ENCODE measurements at regions not wholly inside any gene's neighbourhood (a gene's known extent, or its start where the extent isn't known, plus 50 kb on each side); places are given as distances from the start of the nearest gene placed in this dataset.
"Not testable (repeated sequence)": the region's sequence is repeated elsewhere in the genome, so short reads cannot be mapped to it uniquely, and the experiment has no call there.

DNA sequence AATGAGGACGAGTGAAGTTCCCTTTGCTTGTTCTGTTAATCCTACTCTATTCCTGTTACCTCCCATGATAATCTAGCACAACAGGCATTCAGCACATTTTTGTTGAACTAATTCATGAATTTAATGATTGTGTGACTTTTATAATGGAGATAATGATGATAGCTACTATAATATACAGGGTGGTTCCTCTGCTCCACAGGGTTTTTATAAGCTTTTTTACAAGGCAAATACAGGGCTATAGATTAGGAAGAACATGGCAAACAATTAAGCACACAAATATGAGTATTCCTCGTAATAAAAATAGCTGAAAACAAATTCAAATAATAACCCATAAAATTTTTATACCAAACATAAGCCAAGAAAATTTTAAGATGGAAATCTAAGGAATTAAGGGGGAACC, 145.6 kb upstream of the TMTC1 start:
- DNase-seq, result no peak

- DNase-seq, result peak; percentile 0
Measured at GRCh38 chr12:29921307-29921706, 137.6 kb upstream of the TMTC1 start.

- no peak for DNase-seq
Measured at GRCh38 chr12:29908157-29908556, 124.4 kb upstream of the TMTC1 start.

DNA sequence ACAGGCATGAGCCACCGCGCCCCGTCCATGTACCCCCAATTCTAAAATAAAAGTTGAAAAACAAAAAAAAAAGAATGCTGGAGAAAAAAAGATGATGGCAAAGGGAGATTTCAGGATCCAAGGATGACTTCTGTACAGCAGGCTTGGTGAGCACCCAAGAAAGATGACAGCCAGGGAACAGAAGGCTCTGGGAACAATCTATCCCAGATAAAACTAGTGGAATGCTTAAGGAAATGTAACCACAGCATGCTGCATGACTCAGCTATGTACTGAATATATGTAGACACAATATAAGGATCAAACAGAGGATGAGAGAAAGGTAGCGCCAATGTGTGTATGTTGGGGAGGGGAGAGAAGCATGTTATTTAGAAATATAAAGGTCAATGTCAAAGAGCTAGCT, 123.7 kb upstream of the TMTC1 start:
- no peak for DNase-seq

DNA sequence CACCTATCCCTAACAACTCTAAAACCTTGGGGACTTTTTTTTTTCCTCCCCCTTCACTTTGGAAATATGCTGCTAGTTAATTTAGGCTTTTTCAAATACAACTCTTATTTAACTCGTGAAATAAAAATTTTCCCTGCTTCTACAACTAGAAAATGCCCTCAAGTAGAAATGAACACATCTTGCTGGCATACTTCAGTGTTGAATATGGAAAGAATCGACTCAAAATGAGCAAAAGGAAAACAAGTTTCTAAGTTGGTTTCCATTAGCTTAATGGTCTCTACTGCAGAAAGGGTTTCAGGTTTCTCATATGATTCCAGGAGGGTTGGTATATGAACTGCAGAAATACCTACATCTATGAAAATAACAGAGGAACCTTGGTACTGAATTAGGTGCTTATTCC, 118.3 kb upstream of the TMTC1 start:
- DNase-seq, result no peak

DNA sequence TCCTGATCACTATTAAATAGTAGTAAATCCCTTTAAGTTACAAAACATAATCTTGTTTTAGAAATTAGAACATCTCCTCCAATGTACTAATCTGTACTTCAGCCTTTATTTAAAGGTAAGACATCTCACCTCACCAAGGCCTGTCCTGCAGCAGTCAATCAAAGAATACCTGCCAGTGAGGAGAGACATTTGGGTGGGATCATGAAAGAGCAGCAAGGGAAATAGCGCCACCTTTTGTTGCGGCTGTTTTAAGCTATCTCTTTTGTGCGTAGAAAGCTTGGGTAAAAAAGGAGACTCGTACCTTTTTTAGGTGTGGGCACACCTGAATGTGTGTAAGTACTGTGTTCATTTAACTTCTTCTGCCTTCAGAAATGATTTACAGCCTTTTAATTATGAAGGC, 117.8 kb upstream of the TMTC1 start:
- no peak for DNase-seq

- no peak for DNase-seq
Measured at GRCh38 chr12:29899212-29899931, 115.6 kb upstream of the TMTC1 start.

- no peak for DNase-seq
Measured at GRCh38 chr12:29895966-29896365, 112.2 kb upstream of the TMTC1 start.

DNA sequence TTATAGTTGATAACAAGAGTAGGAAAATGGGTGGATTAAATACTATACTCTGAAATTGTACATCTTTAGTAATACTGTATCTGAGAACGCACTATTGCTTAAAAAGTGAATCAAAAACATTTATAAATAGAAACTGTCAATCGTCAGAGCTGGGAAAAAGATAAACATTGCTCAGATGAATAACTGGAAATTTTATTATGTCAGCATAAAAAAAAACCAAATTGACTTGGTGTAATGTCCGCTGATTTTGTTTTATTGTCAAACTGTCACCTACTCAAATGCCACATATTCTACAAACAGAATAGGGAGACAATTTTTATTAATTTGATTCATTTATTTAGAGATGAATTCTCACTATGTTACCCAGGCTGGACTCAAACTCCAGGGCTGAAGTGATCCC, 109.3 kb upstream of the TMTC1 start:
- no peak for DNase-seq

- no peak for DNase-seq
Measured at GRCh38 chr12:29891792-29892191, 108.0 kb upstream of the TMTC1 start.

DNA sequence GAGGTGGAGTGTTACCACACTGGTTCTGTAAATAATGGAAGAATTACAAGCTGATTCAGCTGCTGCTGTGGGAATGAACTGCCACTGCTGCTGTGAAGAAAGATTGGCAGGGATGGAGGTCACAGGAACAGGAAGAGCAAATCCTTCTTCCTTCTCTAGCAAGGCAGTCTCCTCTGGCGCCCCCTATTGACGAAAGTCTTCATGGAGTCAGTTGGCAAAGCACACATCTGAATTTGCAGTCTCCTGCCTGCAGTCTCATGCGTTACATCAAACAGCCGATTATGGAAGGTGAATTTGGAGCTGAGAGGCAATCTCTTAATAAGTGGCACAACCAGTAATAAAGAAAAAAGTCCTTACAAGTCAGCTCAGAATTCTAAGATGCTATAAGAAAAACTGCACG, 106.0 kb upstream of the TMTC1 start:
- peak; percentile 11 for DNase-seq

- DNase-seq, result no peak
Measured at GRCh38 chr12:29888777-29889176, 105.0 kb upstream of the TMTC1 start.

DNA sequence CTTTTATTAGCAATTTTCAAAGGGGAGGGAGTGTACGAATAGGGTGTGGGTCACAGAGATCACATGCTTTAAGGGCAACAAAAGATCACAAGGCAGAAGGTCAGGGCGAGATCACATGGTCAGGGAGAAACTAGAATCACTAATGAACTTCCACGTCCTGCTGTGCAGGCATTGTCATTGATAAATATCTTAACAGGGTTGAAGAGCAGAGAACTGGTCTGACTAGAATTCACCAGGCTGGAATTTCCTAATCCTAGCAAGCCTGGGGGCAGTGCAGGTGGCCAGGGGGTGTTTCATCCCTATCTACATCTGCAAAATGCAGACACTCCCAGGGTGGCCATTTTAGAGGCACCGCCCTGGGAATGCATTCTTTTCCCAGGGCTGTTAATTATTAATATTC, 101.2 kb upstream of the TMTC1 start:
- not testable (repeated sequence) for DNase-seq

- DNase-seq, result no peak
Measured at GRCh38 chr12:29883941-29884554, 100.3 kb upstream of the TMTC1 start.

DNA sequence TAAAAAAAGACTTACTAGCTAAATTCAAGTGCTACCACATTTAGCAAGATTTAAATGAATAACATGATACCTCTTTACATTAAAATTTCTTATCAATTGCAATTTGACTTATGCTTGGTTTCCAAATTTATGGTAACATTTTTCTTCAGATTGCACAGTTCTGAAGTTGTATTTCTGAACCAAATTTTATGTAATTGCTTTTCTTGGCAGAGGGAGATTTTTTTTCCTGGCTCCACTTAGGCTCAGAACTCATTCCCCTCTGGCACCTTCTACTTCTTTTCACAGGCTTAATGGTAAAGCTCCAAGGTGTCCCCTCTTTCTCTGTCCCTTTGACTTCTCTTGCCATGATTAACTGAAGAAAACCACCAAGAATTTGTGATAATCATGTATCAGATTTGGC, 99.8 kb upstream of the TMTC1 start:
- no peak for DNase-seq

- no peak for DNase-seq
Measured at GRCh38 chr12:29882846-29883245, 99.1 kb upstream of the TMTC1 start.

- no peak for DNase-seq
Measured at GRCh38 chr12:29880987-29881386, 97.2 kb upstream of the TMTC1 start.

GRCh38 chr12:29879606-29880308, 96.0 kb upstream of the TMTC1 start:
- no peak for DNase-seq

- DNase-seq, result no peak
Measured at GRCh38 chr12:29869946-29870345, 86.2 kb upstream of the TMTC1 start.

GRCh38 chr12:29867823-29868222, 84.1 kb upstream of the TMTC1 start:
- DNase-seq, result no peak

GRCh38 chr12:29863665-29864064, 79.9 kb upstream of the TMTC1 start:
- no peak for DNase-seq

DNA sequence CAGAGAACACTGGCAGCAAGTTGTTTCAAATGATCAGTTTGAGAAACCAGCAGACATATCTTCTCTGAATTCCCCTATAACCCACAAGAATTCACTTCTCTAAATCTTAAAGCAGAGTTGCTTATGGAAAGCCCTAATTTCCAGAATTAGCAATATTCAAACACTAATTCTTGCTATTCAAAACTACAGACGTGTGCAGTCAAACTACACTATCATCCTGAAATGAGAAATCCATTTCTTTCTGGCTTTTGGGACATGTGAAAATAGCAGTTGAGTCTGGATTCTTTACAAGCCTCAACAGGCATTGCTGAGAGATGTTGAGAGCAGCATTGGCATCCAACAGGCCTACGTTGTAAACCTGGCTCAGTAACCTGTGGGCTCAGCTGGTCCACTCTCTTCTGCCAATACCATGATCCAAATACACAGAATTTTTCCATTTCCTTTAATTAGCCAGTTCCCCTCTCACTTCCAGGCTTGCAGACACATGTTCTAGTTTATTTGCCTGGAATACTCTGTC, 74.6 kb upstream of the TMTC1 start:
- DNase-seq, result no peak

DNA sequence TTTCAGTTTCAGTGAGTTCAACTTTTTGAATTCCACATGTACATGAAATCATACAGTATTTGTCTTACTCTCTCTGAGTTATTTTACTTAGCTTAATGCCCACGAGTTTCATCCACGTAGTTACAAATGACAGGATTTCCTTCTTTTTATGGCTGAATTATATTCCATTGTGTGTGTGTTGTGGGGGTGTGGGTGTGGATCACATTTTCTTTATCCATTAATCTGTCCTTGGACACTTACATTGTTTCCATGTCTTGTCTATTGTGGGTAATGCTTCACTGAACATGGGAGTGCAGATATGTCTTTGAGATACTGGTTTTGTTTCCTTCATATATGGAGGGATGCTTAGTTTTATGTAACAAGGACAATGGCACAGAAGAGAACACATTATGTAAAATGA, 63.5 kb upstream of the TMTC1 start:
- DNase-seq, result no peak

DNA sequence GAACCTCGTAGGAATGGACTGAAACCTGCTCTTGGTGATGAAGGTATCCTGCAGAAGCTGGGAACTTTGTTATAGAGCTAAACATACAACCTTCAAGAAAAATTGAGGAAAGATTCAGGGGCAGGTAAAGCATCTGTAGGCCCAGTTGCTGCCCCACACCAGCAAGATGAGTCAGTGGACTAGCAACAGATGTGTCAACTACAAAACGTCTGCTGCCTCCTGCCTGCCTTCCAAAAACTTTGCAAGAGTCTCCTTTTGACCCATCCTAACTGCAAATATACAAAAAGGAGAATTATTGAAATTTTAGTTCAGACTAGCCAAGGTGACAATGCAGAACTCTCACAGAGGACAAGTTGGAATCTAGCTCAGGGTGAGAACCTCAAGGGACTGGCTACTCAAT, 60.9 kb upstream of the TMTC1 start:
- no peak for DNase-seq

Data from activated CD4-positive, alpha-beta T cell treated with anti-CD3 and anti-CD28 coated beads, Interleukin-2, amount 50 U/mL, for 16 hours (primary cell).